Omental fat pad (tissue), 3 donors: ENCODE measurements at regions not wholly inside any gene's neighbourhood (a gene's known extent, or its start where the extent isn't known, plus 50 kb on each side); places are given as distances from the start of the nearest gene placed in this dataset.

Experiments used
- ATAC-seq: fragments of 150-250 bp; one replicate; pipeline ENCODE4 v1.9.1; 2016; ENCODE audit warnings: mild to moderate bottlenecking, moderate library complexity; ENCODE audit not compliant: low FRiP score
- DNase-seq: peaks from one replicate; pipeline ENCODE4 v3.0.0-alpha.2; 2019; ENCODE audit warnings: low spot score
- CTCF ChIP-seq, 3 donors: fragments of 450-650 bp; IDR thresholded peaks; one replicate each; pipeline ENCODE4 v1.5.1; 2016 to 2017; ENCODE audit warnings: antibody characterized with exemption in 3 of 3, mild to moderate bottlenecking in 3 of 3, moderate library complexity in 2 of 3

GRCh38 chr16:86874141-86874540 is 295.8 kb downstream of the FOXL1 start:
- TF ChIP-seq CTCF (IDR thresholded peaks at IDR 0.05), result no peak
- ATAC-seq (no peak), DNase-seq (no peak)

GRCh38 chr16:86876499-86876898 is 298.1 kb downstream of the FOXL1 start:
- TF ChIP-seq CTCF (IDR thresholded peaks at IDR 0.05), result no peak
- no peak for ATAC-seq
- DNase-seq, result no peak

GRCh38 chr16:86877108-86877507 is 298.8 kb downstream of the FOXL1 start:
- TF ChIP-seq CTCF (IDR thresholded peaks at IDR 0.05), result no peak
- ATAC-seq, result no peak
- no peak for DNase-seq

GRCh38 chr16:86877835-86878234 is 299.5 kb downstream of the FOXL1 start:
- TF ChIP-seq CTCF (IDR thresholded peaks at IDR 0.05), result no peak
- ATAC-seq (no peak), DNase-seq (no peak)

GRCh38 chr16:86878236-86879080 is 300.1 kb downstream of the FOXL1 start:
- TF ChIP-seq CTCF (IDR thresholded peaks at IDR 0.05), result no peak
- no peak for DNase-seq
- ATAC-seq, result no peak

- no peak for TF ChIP-seq CTCF (IDR thresholded peaks at IDR 0.05)
- DNase-seq (no peak), ATAC-seq (no peak)
Measured at GRCh38 chr16:86879268-86879667, 300.9 kb downstream of the FOXL1 start.
